Breast epithelium (tissue), 4 donors: ENCODE measurements at regions not wholly inside any gene's neighbourhood (a gene's known extent, or its start where the extent isn't known, plus 50 kb on each side); places are given as distances from the start of the nearest gene placed in this dataset.

ENCODE experiments used
- DNase-seq, 2 donors: peaks; one replicate each; pipeline ENCODE4 v3.0.0-alpha.2; 2019; ENCODE audit warnings: low spot score in 2 of 2
- H3K27ac ChIP-seq, 2 donors: fragments of 200-600 bp; sonication (generic) in 1 of 2; one replicate each; pipeline ENCODE4 v1.5.1; 2016 to 2019; ENCODE audit warnings: mild to moderate bottlenecking in 1 of 2
- H3K27me3 ChIP-seq, 2 donors: fragments of 200-600 bp; sonication (generic) in 1 of 2; one replicate each; pipeline versions ENCODE4 v1.5.1 to v1.6.0; 2017 to 2019; ENCODE audit warnings: control low read depth in 1 of 2, mild to moderate bottlenecking in 1 of 2
- H3K36me3 ChIP-seq: fragments of 200-600 bp; one replicate; pipeline ENCODE4 v1.5.1; 2019
- H3K4me1 ChIP-seq, 2 donors: fragments of 200-600 bp; sonication (generic); one replicate each; pipeline ENCODE4 v1.5.1; 2016 to 2019; ENCODE audit warnings: control low read depth in 1 of 2
- H3K4me3 ChIP-seq, 3 donors: fragments of 200-600 bp; sonication (generic); 1 replicate in 2 of 3; 2 replicates in 1 of 3; pipeline ENCODE4 v1.5.1; 2016 to 2019; ENCODE audit warnings: mild to moderate bottlenecking in 3 of 3, moderate library complexity in 2 of 3
- H3K9me3 ChIP-seq, 2 donors: fragments of 200-600 bp; sonication (generic) in 1 of 2; one replicate each; pipeline ENCODE4 v1.5.1; 2016 to 2019; ENCODE audit warnings: control low read depth in 1 of 2
- POLR2A ChIP-seq: fragments of 450-650 bp; IDR thresholded peaks from one replicate; pipeline ENCODE4 v1.6.1; 2016; ENCODE audit warnings: antibody characterized with exemption, mild to moderate bottlenecking, moderate library complexity
- POLR2AphosphoS5 ChIP-seq, 3 donors: sonication (generic); formaldehyde crosslinking; IDR thresholded peaks; one replicate each; pipeline ENCODE4 v1.6.1; 2017; ENCODE audit warnings: antibody characterized with exemption in 3 of 3
- intact Hi-C: fragments of 100-400 bp; cut with DNase I; formaldehyde crosslinking; loops from one replicate; pipeline ENCODE4 v1.15.1; 2023; ENCODE audit warnings: low total_unique reads
- TF ChIP-seq, protein P1 (sequence below), 3 donors: fragments of 450-650 bp; IDR thresholded peaks; one replicate each; pipeline ENCODE4 v1.5.1; 2016 to 2017; ENCODE audit warnings: antibody characterized with exemption in 3 of 3, mild to moderate bottlenecking in 3 of 3, moderate library complexity in 3 of 3

GRCh38 chr6:97465877-97466561, 183.0 kb upstream of the MMS22L start:
- intact Hi-C loops: no loop called here
- no peaks in the 10 kb centered on the region for H3K9me3 ChIP-seq
- H3K27me3 ChIP-seq: no peaks in the 10 kb centered on the region

DNA sequence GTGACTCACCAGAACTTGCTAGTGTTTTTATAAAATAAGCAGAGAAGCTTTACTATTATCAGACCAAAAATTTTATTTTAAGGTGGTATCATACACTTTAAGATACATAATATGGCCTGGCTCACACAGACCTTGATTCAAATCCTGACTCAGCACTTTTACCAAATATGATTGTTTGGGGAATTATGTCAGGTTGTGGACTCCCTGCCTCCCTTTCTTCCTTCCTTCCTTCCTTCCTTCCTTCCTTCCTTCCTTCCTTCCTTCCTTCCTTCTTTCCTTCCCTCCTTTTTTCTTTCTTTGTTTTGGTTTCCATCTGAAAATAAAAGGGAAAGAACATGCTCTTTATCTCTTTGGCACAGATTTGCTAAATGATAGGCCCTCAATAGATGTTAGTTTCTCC, 186.0 kb upstream of the MMS22L start:
- no peaks in the 10 kb centered on the region for H3K27me3 ChIP-seq
- H3K36me3 ChIP-seq: no peaks in the 10 kb centered on the region
- intact Hi-C loops: no loop called here
- no peak for DNase-seq
- H3K27ac ChIP-seq: no peak overlapping the region
- H3K9me3 ChIP-seq: no peaks in the 10 kb centered on the region
- TF ChIP-seq POLR2AphosphoS5 (IDR thresholded peaks at IDR 0.05): no peak
- TF ChIP-seq, protein P1, sequence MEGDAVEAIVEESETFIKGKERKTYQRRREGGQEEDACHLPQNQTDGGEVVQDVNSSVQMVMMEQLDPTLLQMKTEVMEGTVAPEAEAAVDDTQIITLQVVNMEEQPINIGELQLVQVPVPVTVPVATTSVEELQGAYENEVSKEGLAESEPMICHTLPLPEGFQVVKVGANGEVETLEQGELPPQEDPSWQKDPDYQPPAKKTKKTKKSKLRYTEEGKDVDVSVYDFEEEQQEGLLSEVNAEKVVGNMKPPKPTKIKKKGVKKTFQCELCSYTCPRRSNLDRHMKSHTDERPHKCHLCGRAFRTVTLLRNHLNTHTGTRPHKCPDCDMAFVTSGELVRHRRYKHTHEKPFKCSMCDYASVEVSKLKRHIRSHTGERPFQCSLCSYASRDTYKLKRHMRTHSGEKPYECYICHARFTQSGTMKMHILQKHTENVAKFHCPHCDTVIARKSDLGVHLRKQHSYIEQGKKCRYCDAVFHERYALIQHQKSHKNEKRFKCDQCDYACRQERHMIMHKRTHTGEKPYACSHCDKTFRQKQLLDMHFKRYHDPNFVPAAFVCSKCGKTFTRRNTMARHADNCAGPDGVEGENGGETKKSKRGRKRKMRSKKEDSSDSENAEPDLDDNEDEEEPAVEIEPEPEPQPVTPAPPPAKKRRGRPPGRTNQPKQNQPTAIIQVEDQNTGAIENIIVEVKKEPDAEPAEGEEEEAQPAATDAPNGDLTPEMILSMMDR (IDR thresholded peaks at IDR 0.05): no peak
- TF ChIP-seq POLR2A: no peak
- H3K4me1 ChIP-seq: no peaks in the 10 kb centered on the region
- H3K4me3 ChIP-seq: no peak overlapping the region

More at GRCh38 chr6:97465877-97466561, 183.0 kb upstream of the MMS22L start:
- no peak overlapping the region for H3K27ac ChIP-seq
- H3K36me3 ChIP-seq: no peaks in the 10 kb centered on the region
- no peaks in the 10 kb centered on the region for H3K4me1 ChIP-seq
- TF ChIP-seq, protein P1 (IDR thresholded peaks at IDR 0.05): no peak
- TF ChIP-seq POLR2A (no peak), POLR2AphosphoS5 (IDR thresholded peaks at IDR 0.05) (no peak)
- DNase-seq: no peak
- no peak overlapping the region for H3K4me3 ChIP-seq

DNA sequence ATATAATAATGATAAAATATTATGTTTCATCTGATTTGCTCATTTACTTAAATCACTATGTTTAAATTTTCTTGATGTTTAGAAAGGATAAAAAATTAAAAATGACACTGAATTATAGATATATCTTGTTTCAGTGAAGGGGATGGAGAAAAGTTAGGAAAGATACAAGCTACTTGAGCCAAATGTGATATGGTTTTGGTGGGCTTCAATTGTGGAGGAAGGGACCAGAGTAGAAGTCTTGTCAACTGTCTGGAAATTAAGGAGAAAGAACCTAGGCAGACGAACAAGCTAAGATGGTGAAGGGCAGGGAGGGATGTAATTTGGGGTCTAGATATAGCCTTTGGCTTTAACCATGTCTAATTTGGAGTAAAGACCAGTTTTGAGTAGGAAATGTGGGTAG, 186.4 kb upstream of the MMS22L start:
- intact Hi-C loops: no loop called here
- Histone ChIP-seq H3K27ac (no peak overlapping the region), H3K27me3 (no peaks in the 10 kb centered on the region), H3K9me3 (no peaks in the 10 kb centered on the region), H3K4me3 (no peak overlapping the region), H3K4me1 (no peaks in the 10 kb centered on the region), H3K36me3 (no peaks in the 10 kb centered on the region)
- no peak for DNase-seq
- TF ChIP-seq, protein P1 (IDR thresholded peaks at IDR 0.05): no peak
- TF ChIP-seq POLR2A (no peak), POLR2AphosphoS5 (IDR thresholded peaks at IDR 0.05) (no peak)

- Histone ChIP-seq H3K27me3 (no peaks in the 10 kb centered on the region), H3K4me1 (no peaks in the 10 kb centered on the region), H3K9me3 (no peaks in the 10 kb centered on the region), H3K36me3 (no peaks in the 10 kb centered on the region), H3K4me3 (no peak overlapping the region), H3K27ac (no peak overlapping the region)
- DNase-seq: no peak
- TF ChIP-seq POLR2AphosphoS5 (IDR thresholded peaks at IDR 0.05) (no peak), POLR2A (no peak)
- TF ChIP-seq, protein P1 (IDR thresholded peaks at IDR 0.05): no peak
- intact Hi-C loops: no loop called here
These were observed 187.3 kb upstream of the MMS22L start for GRCh38 chr6:97470322-97470721.

GRCh38 chr6:97473979-97474378, 191.0 kb upstream of the MMS22L start:
- no peaks in the 10 kb centered on the region for H3K4me1 ChIP-seq
- no peaks in the 10 kb centered on the region for H3K36me3 ChIP-seq
- DNase-seq: no peak
- intact Hi-C loops: no loop called here
- no peaks in the 10 kb centered on the region for H3K9me3 ChIP-seq
- TF ChIP-seq POLR2AphosphoS5 (IDR thresholded peaks at IDR 0.05) (no peak), POLR2A (no peak)
- TF ChIP-seq, protein P1 (IDR thresholded peaks at IDR 0.05): no peak
- H3K4me3 ChIP-seq: no peak overlapping the region
- H3K27me3 ChIP-seq: no peaks in the 10 kb centered on the region
- H3K27ac ChIP-seq: no peak overlapping the region
